HG03439 (cell line): ENCODE measurements at regions not wholly inside any gene's neighbourhood (a gene's known extent, or its start where the extent isn't known, plus 50 kb on each side); places are given as distances from the start of the nearest gene placed in this dataset.
A peak's percentile ranks its signal among the peaks of the same experiment; 100 is the strongest.

ENCODE experiments used
- ATAC-seq: cut with Tn5 transposase; IDR thresholded peaks from one replicate; pipeline ENCODE4 v1.9.1; 2021; ENCODE audit warnings: mild to moderate bottlenecking, moderate library complexity; ENCODE audit not compliant: unreplicated experiment

DNA sequence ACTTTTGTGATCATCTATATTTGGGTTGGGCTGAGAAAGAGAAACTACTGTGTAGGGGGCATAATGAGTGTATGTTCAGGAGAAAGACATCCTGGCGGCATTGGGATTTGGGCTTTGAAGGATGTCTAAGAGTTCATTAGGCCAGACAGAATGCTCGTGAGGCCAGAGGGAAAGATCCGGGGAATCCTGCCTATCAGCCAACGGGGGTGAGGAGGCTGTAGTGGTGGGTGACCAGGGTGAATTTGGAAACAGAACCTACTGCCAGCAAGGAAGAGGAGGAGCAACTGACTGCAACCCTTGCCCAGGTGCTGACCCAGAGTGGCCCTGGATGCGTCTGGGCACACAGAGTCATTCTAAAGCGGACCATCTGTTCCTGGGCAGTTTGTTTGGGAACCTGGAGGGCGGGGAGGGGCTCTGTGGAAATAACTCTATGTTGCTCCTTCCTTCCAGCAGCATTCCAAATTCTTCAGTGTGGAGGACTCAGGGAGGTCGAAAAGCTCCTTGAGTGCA, 56.9 kb upstream of the ECE1 start:
- no peak for ATAC-seq

DNA sequence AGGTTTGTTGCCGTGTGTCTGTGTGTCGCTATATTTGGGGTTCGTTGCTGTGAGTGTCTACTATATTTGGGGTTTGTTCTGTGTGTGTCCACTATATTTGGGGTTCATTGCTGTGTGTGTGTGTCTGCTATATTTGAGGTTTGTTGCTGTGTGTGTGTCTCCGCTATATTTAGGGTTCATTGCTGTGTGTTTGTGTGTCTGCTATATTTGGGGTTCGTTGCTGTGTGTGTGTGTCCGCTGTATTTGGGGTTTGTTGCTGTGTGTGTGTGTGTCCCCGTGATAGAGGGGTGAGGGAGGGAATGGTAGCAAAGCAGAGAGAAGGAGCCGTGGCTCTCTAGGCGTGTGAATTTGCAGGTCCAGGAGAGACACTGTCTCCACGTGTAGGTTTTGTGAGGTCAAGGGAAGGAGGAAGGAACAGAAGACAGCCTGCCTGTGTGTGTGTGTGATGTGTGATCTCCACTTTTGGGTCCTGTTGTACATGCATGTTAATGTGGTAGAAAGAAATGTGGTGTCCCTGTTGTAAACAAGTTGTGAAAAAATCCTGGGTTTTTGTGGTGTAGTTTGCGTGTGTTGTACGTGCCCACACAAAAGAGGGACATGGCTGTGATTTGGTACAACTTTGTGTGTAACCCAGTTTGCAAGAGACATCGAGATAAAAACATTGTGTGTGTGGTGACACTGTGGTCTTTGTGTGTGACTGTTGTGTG, 56.3 kb upstream of the ECE1 start:
- ATAC-seq = no peak

DNA sequence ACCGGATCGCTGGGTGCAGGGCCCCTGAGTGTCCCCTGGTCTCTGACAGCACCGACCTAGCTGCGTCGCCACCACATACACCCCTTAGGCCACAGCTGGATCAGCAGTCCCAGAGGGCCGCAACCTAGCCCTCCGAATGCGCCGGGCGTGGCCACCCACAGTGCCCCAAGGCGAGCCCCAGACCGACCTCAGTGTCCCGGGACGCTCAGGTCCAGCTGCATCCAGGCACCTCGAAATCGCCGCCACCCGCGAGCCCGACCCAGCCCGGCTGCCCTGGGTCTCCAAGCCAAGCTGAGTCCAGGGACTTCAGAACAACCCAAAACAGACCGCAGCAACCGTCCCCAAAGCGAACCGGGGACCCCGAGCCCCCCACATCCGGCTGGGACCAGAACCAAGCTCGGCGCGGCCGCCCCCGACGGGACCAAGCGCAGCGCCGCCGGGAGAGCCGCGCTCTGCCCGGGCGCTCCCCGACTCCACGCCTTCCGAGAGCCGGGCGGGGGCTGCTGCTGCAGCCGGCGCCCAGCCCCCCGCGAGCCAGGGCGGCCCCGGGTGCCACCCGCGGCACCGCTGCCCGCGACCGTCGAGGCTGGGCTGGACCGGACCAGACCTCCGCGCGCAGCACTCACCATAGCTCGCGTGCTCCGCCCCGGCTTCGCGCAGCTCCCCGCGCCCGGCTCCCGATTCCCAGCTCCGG, 54.6 kb upstream of the ECE1 start:
- ATAC-seq = peak; percentile 10

DNA sequence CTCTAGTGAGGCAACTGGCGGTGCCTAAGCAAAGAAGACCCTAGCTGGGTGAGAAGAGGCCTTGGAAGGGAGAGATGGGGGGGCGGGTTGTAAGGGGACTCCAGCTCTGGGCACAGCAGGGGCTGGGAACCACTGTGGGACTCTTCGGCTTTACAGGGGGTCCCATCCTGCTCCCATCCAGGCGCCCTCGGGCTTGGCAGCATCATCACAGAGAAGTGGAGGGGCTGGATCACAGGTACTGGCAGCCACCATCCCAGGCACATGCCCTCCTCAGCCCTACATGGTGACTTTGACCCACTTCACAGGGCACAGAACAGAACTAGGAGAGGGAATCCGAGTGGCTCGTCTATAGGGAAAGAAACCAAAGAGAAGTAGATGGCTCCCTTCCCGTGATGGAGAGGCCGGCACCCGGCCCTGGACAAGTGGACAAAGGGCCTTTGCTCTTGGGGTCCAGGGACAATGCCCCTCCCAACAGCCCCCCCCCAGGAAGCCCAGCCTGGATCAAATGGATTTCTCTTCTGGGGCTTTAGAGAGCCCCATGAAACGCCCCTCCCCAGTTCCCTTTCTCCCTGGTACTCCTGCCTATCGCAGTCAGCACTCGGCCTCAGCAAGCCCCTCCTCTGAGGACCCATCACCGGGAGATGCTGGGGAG, 54.0 kb upstream of the ECE1 start:
- ATAC-seq = no peak

DNA sequence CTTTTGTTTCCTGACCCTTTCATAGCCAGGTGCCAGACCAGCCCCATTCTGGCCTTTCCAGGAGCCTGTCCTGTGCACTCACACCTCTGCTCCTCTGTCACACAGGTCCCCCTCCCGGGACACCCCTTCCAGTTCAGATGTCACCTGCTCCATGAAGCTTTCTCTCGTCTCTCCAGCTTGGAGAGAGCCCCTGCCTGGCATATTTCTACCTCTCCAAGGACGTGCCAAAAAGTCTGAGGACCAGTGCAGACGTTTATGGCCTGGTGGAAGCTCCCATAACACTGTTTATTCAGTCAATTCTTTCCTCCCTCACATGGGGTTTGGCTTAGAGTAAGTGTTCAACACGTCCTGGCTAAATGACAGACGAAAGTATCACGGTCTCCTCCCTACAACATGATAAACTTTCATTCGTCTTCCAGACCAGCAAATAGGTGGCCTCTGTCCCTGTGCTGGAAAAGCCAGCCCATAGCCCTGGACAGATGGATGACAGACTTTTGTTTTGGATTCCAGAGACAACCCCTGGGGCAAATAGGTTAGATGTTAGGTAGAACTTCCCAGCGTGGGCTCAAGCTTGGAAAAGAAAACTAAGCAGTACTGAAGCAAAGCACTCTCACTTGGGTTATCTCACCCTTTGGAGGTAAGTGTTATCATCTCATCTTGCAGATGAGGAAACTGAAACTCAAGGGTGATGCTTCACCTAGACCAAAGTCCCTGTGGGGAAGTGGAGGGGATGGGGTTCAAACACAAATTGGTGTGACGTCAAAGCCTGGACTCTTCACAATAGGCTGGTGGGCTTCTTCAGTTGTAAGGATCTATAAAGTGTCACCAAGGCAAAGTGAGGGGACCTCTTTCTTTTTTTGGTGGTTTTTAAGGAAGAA, 52.9 kb upstream of the ECE1 start:
- ATAC-seq = no peak

DNA sequence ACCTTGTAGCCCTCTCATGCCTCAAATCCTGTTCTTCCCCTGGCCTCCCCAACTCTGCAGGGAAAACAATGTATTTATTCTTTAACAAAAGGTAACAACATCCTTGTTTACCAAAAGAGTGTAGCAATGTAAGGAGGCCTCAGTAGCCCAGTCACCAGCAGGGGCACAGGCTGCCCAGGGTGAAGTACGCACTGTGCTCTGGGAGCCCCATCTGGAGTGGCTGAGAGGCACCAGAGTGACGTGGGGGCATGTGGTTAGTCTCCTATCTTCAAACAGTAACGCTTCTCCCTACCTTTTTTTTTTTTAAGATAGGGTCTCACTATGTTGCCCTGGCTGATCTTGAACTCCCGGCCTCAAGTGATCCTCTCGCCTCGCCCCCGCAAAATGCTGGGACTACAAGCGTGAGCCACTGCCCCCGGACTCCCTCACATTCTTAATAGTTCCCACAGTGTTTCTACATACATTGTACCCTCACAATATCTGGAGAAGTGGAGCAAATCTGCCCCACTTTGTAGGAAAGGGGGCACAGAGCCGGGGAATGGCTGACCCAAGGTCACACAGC, 51.3 kb upstream of the ECE1 start:
- no peak for ATAC-seq

DNA sequence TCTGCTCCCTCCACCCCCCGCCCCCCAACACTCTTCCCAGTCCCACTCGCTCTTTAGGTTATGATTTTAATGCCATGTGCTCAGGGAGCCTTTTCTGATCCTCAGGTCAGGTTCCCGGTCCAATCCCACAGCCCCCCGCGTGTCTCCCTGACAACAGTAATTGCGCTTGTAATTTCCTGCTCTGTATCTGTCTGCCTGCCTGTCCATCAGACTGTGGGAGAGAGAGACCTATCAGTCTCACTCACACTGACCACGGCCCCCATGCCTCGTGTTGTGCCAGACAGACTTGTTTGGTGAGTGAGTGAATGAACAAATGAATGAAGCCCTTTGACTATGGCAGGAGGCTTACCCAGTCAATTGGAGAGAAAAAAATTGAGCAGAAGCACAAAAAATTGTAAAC, 50.8 kb upstream of the ECE1 start:
- ATAC-seq = no peak

DNA sequence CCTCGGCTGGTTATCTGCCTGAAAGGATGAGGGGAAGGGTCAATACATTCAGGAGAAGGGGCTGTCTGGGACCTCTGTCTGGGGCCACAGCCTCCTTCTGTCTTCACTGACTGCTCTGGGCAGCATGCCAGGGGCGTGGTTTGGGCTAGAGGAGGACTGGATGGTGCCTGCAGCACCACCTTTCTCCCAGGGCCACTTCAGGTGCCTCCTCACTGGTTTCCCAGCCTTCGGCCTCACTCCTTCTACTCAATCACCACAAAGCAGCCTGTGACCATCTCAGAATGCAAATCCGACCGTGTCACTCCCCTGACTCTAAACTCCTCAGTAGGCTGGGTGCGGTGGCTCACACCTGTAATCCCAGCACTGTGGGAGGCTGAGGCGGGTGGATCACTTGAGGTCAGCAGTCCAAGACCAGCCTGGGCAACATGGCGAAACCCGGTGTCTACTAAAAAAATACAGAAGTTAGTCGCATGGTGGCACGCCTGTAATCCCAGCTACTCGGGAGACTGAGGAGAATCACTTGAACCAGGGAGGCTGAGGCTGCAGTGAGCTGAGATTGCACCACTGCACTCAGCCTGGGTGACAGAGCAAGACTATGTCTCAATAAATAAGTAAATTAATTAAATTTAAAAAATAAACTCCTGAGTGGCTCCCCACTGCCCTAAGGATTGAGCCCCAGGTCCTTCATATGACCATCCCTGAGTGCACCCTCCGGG, 50.1 kb upstream of the ECE1 start:
- no peak for ATAC-seq
